GM12875 (cell line): ENCODE measurements at regions not wholly inside any gene's neighbourhood (a gene's known extent, or its start where the extent isn't known, plus 50 kb on each side); places are given as distances from the start of the nearest gene placed in this dataset.

Source experiments
- H3K4me3 ChIP-seq: one replicate; pipeline ENCODE4 v1.5.1; 2011; ENCODE audit warnings: low read depth, low read length, control low read depth
- TF ChIP-seq, protein P1 (sequence below): IDR thresholded peaks from 2 replicates; pipeline ENCODE4 v1.5.1; 2011; ENCODE audit warnings: low read depth, mild to moderate bottlenecking, control low read depth, inconsistent platforms, low read length, moderate library complexity, borderline replicate concordance; ENCODE audit not compliant: insufficient read depth

DNA sequence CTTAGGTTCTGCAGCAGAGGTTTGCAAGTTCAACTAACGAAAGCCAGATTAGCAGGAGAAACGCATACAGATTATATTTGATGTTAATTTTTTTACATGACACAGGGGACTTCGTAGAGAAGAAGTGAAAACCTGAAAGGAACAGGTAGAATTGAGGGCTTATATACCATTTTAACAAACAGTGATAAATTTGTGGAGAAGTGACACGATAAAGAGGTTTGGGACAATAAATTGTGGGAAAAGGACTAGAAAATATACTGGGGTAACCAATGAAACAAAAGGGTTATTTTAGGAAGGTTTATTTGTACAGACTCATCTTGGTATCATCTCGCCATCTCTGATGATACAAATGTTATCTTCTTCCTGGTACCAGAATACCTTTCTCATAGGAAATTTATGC is 452.9 kb downstream of the SETD4 start:
- TF ChIP-seq, protein P1, sequence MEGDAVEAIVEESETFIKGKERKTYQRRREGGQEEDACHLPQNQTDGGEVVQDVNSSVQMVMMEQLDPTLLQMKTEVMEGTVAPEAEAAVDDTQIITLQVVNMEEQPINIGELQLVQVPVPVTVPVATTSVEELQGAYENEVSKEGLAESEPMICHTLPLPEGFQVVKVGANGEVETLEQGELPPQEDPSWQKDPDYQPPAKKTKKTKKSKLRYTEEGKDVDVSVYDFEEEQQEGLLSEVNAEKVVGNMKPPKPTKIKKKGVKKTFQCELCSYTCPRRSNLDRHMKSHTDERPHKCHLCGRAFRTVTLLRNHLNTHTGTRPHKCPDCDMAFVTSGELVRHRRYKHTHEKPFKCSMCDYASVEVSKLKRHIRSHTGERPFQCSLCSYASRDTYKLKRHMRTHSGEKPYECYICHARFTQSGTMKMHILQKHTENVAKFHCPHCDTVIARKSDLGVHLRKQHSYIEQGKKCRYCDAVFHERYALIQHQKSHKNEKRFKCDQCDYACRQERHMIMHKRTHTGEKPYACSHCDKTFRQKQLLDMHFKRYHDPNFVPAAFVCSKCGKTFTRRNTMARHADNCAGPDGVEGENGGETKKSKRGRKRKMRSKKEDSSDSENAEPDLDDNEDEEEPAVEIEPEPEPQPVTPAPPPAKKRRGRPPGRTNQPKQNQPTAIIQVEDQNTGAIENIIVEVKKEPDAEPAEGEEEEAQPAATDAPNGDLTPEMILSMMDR = no peak
- no peak overlapping the region for H3K4me3 ChIP-seq

DNA sequence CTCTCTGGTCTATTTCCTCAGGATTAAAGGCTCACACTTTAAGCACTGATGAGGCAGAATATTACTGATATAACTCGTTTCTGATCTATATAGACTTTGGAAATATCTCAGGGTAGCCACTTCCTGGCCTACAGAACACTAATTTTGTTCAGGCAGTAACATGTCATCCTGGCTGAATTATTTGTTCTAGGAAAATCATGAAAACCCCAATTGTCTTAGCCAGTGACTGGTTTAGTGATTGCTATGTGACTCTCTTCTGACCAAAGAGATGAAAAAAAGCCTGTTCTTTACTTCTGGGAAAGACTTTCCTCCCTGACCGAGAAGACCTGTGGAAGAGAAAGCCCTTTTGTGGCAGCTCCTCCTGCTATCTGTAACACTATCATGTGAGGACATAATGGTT is 453.7 kb downstream of the SETD4 start:
- TF ChIP-seq, protein P1 = no peak
- no peak overlapping the region for H3K4me3 ChIP-seq

DNA sequence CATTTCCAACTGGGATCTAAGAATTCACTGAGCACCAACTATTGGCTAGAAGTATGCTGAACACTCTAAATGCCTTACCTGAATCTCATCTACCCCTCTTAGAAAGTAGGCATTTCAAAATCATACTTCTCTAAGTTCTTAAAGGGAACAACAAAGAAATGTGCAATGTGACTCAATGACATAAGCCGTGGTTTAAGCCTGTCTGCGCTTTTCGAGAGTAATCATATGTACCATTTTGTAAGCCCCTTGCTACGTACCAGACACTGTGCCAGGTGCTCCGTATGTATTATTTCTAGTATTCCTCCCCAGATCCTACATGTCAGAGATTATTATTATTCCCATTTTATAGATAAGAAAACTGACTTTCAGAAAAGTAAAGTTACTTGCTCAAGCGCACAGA is 454.2 kb downstream of the SETD4 start:
- TF ChIP-seq, protein P1 = no peak
- H3K4me3 ChIP-seq = no peak overlapping the region

DNA sequence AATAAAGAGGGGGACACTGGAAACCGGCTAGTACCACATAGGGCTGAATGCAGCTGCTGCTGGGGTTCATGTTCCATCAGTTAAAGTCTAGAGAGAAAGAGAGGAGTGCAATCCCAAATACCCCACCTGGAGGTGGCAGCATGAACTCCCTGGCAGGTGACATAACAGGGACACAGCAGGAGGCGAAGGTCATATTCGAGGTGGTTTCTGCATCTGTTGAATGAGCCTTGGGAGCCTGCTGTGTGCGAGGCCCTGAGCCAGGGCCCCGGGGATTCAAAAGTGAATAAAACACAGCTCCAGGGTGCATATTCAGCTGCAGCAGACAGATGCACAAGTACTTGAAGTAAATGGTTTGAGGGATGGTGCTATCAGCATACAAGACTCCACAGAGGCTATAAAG is 456.8 kb downstream of the SETD4 start:
- TF ChIP-seq, protein P1 = no peak
- H3K4me3 ChIP-seq = no peak overlapping the region

DNA sequence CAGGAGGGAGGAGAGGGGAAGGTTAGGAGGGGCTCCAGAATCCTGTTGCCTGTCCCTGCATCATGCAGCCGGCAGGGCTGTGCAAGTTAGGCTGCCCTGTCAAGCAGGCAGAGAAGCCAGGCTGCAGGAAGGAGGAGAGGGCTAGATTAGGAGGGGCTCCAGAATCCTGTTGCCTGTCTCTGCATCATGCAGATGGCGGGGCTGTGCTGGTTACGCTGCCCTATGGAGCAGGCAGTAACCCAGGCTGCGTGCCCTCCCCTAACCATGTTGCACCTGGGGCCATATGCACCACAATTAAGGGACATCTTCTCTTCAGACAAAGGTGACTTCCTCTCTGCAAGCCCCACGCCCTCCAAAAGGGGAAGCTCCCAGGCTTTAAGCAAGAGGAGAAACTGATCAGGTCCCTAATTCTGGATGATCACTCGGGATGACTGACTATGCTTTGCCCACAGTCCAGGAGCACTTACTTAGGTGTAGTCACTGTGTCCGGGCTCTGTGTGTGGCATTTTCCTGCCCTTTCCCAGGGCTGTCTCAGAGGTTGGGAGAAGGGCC is 457.4 kb downstream of the SETD4 start:
- no peak overlapping the region for H3K4me3 ChIP-seq
- TF ChIP-seq, protein P1 = no peak

DNA sequence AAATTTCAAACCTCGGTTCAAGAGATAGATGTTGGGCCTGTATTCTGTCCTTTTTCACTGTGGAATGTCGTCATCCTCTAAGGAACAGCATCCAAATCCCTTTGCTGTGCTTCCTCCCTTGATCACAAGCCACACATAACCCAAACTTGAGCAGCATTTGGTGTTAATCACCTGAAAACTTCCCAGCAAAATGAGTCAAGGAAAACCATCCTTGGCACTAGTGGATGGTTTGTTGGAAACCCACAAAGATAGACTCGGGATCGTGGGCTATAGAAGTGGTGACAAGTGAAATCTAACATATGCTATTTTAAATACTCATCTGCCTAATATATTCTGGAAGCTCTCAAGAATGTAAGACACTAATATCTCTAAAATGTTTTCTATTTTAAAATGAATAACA is 459.1 kb downstream of the SETD4 start:
- no peak overlapping the region for H3K4me3 ChIP-seq
- TF ChIP-seq, protein P1 = no peak

DNA sequence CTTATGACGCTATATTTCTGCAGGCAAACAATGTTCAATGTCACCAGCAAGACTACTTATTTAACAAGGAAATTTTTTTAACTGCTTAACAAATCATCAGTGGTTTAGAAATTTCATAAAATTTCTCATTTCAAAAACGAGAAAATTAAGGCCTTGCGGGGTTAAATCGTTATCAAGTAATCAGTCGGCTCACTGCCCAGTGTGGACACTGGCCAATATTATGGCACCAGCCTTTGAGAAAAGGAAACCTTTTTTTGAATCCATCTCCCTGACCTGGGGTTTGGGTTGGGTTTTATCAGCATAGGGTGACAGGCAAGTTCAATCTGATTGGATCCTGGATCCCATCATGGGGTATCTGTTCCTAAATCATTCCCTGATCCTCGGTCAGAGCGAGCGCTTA is 461.2 kb downstream of the SETD4 start:
- no peak overlapping the region for H3K4me3 ChIP-seq
- TF ChIP-seq, protein P1 = no peak
